GM18519 (cell line): ENCODE measurements at regions not wholly inside any gene's neighbourhood (a gene's known extent, or its start where the extent isn't known, plus 50 kb on each side); places are given as distances from the start of the nearest gene placed in this dataset.

ENCODE experiments used
- ATAC-seq: cut with Tn5 transposase; IDR thresholded peaks from one replicate; pipeline ENCODE4 v1.9.1; 2021; ENCODE audit warnings: mild to moderate bottlenecking, moderate library complexity; ENCODE audit not compliant: unreplicated experiment, low FRiP score

- no peak for ATAC-seq
Measured at GRCh38 chr4:137343221-137343620, 189.1 kb downstream of the PCDH18 start.

GRCh38 chr4:137333031-137333430 lies 199.3 kb downstream of the PCDH18 start:
- ATAC-seq = no peak

- no peak for ATAC-seq
Measured at GRCh38 chr4:137312257-137312656, 220.0 kb downstream of the PCDH18 start.

- no peak for ATAC-seq
Measured at GRCh38 chr4:137310593-137311490, 221.5 kb downstream of the PCDH18 start.

- no peak for ATAC-seq
Measured at GRCh38 chr4:137310166-137310565, 222.1 kb downstream of the PCDH18 start.

- no peak for ATAC-seq
Measured at GRCh38 chr4:137309424-137309823, 222.9 kb downstream of the PCDH18 start.

- ATAC-seq = no peak
Measured at GRCh38 chr4:137307806-137308205, 224.5 kb downstream of the PCDH18 start.

- ATAC-seq = no peak
Measured at GRCh38 chr4:137300776-137301175, 231.5 kb downstream of the PCDH18 start.

GRCh38 chr4:137299281-137299680 lies 233.0 kb downstream of the PCDH18 start:
- ATAC-seq = no peak

- ATAC-seq = no peak
Measured at GRCh38 chr4:137293281-137293680, 239.0 kb downstream of the PCDH18 start.

- ATAC-seq = no peak
Measured at GRCh38 chr4:137283737-137284136, 248.6 kb downstream of the PCDH18 start.

- no peak for ATAC-seq
Measured at GRCh38 chr4:137278431-137278830, 253.9 kb downstream of the PCDH18 start.

GRCh38 chr4:137274404-137274803 lies 257.9 kb downstream of the PCDH18 start:
- no peak for ATAC-seq

GRCh38 chr4:137267024-137267423 lies 265.3 kb downstream of the PCDH18 start:
- ATAC-seq = no peak

- no peak for ATAC-seq
Measured at GRCh38 chr4:137266511-137266910, 265.8 kb downstream of the PCDH18 start.

GRCh38 chr4:137263206-137263605 lies 269.1 kb downstream of the PCDH18 start:
- ATAC-seq = no peak

GRCh38 chr4:137253949-137254348 lies 278.3 kb downstream of the PCDH18 start:
- no peak for ATAC-seq

GRCh38 chr4:137249112-137249511 lies 283.2 kb downstream of the PCDH18 start:
- no peak for ATAC-seq

GRCh38 chr4:137238456-137239162 lies 293.7 kb downstream of the PCDH18 start:
- ATAC-seq = no peak

GRCh38 chr4:137226900-137227299 lies 305.4 kb downstream of the PCDH18 start:
- no peak for ATAC-seq

GRCh38 chr4:137226221-137226620 lies 306.1 kb downstream of the PCDH18 start:
- ATAC-seq = no peak
